Inflammatory macrophage (primary cell): ENCODE measurements at regions not wholly inside any gene's neighbourhood (a gene's known extent, or its start where the extent isn't known, plus 50 kb on each side); places are given as distances from the start of the nearest gene placed in this dataset.
"Not testable (repeated sequence)": the region's sequence is repeated elsewhere in the genome, so short reads cannot be mapped to it uniquely, and the experiment has no call there.

Experiments used
- DNase-seq, 2 donors: peaks; one replicate each; pipeline ENCODE4 v3.0.0-alpha.2; 2020 to 2022

DNA sequence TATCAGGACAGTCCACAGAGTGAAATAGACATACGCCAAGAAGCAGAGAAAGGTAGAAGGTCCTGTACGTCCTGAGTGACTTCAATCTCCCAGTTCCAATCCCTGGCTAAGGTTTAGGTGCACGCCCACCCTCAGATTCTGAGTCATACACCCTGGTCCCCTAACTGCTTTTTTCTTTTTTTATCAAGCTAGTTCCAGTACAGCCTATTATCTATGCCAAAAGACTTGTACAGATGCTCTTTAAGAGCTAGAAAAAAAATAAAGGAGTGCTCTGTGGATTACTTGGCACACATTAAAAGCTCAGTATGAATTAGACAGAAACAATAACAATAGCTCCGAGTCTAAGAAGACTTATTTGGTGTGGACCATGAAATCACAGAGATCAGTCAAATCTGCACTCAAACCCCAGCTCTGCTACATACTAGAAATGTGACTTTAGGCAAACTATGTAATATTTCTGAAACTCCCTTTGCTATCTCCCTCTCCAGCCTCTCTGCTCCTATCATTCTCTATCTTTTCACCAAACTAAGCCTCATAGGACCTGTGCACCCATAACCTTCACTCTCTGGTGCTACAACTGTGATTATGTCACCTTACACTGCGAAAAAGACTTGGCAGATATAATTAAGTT, 168.8 kb upstream of the KCTD7 start:
- DNase-seq = not testable (repeated sequence)

DNA sequence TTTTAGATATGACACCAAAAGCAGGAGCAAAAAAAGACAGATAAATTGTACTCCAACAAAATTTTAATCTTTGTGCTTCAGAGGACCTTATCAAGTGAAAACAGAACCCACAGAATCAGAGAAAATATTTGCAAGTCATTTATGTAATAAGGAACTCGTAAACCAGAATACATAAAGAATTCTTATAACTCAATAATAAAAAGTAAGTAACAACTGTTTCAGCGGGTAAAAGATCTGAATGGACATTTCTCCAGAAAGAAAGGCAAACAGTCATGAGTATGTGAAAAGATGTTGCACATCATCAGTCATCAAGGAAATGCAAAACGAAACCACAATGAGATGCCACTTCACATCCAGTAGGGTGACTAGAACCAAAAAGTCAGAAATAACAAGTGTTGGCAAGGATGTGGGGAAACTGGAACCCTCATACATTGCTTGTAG, 167.7 kb upstream of the KCTD7 start:
- peak in 1 of 2 donors; percentile 18 for DNase-seq

DNA sequence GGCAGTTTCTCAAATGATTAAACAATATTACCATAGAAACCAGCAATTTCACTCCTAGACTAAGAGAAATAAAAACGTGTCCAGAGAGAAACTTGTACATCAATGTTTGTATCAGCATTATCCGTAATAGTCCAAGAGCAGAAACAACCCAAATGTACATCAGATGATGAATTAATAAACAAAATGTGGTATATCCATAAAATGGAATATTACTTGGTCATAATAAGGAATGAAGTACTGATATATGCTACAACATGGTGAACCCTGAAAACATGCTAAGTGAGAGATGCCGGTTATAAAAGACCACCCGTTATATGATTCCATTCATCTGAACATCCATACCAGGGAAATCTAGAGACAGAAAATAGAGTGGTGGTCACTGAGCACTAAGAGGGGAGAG, 167.3 kb upstream of the KCTD7 start:
- not testable (repeated sequence) for DNase-seq

DNA sequence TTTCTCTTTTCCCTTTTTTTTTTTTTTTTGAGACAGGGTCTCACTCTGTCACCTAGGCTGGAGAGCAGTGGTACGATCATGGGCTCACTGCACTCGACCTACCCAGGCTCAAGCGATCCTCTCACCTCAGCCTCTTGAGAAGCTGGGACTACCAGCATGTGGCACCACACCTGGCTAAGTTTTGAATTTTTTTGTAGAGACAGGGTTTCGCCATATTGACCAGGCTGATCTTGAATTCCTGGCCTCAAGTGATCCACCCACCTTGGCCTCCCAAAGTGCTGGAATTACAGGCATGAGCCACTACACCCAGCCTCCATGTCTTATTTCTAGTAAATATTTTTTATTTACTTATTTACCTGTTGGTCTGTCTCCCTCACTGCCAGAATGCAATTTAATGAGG, 165.8 kb upstream of the KCTD7 start:
- not testable (repeated sequence) for DNase-seq

DNA sequence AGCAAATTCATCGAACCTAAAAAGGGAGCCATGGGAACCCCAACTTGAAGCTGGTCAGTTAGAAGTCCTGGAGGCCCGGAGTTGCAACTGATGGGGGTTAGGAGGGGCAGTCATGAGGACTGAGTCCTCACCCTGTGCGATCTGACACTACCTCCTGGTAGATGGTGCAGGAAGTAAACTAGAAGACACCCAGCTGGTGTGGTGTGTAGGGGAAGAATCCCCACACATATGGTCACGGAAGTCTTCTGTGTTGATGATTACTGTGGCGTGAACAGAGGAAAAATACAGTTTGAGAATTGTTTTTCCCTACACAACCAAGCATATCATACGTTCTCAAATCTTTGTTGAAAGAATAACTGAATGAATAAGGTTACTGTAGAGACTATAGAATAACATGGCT, 164.6 kb upstream of the KCTD7 start:
- DNase-seq = no peak

DNA sequence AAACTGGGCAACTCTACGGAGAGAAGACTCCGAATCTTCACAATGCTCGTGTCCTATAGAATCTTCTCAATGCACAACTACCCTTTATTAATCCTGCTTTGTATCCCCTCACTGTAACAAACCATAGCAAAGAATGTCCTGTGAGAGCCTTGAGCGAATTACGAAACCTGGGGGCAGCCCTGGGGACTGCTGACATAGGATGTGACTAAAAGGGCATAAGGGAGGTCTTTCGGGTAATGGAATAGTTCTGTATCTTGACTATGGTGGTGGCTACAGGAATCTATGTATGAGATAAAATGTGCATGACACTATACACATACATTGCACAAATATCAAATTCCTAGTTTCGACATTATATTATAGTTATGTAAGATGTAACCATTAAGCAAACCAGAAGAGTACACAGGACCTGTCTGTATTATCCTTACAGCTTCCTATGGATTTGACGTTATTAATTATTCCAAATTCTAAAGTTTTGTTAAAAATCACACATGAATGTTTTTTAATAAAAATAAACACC, 162.5 kb upstream of the KCTD7 start:
- DNase-seq = peak in 1 of 2 donors; percentile 37

DNA sequence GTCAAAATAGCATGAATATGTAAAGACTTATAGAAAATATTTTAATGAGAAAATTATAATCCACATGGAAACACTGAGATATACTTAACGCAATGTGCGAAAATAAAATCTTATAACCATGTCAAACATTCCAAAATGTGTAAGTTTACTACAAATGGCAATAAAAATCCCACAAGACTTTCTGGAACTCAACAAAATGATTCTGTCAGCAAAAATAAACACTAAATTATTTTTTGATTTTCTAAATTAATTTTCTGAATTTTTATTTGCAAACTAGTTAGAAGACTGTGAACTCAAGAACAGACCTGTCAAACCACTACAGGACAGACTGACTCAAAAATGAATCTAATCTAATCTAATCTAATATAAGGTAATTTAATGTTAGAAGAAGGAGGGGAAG, 160.8 kb upstream of the KCTD7 start:
- DNase-seq = no peak

DNA sequence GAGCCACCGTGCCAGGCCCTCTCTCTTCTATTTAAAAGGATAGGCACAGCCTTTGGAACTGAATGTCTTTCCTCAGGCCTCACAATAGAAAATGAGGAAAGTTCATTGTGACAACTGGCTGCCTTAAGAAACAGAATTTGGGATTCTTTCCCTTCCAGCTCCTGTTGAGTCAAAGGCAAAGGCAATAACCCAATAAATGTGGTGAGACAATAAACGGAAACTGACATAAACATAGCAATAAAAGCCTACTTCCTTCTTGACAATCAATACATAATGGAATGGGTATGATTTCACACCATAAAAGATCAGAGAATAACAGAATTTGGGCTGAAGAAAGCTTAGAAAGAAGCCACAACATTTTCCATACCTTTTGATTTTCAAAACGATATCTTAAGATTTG, 155.6 kb upstream of the KCTD7 start:
- DNase-seq = not testable (repeated sequence)

DNA sequence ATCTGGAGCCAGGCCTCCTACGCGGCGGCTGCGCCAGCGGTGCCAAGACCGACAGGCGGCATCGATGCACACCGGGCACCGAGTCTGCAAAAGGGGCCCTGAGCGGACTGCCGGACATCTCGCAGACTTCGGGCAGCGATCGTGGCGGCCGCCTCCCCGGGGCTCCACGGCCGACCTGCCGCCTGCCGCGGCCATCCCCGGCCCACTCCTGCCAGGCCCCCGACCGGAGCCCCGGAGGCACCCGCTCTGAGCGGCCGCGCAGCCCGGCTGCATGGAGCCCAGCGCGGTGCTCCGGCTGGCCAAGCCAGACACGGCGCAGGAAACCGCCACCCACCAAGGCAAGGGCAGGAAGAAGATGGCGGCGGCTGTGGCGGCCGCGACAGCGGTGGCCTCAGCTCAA, 154.2 kb upstream of the KCTD7 start:
- DNase-seq = no peak

DNA sequence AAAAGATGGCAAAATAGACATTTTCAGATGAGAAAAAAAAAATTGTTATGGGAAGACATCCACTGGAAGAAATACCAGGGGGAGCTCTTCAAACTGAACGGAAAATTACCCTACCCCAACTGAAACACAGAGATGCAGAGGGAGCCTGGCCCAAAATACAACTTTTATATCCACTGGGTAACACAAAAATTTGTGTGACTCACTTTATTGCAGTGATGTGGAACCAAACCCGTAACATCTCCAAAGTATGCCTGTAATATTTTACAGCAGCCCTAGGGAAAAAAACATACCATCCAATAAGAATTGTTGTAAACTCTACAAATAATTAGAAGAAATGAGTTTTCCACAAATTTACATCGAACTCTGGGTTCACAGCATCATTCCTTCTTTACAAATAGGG, 152.6 kb upstream of the KCTD7 start:
- DNase-seq = not testable (repeated sequence)

DNA sequence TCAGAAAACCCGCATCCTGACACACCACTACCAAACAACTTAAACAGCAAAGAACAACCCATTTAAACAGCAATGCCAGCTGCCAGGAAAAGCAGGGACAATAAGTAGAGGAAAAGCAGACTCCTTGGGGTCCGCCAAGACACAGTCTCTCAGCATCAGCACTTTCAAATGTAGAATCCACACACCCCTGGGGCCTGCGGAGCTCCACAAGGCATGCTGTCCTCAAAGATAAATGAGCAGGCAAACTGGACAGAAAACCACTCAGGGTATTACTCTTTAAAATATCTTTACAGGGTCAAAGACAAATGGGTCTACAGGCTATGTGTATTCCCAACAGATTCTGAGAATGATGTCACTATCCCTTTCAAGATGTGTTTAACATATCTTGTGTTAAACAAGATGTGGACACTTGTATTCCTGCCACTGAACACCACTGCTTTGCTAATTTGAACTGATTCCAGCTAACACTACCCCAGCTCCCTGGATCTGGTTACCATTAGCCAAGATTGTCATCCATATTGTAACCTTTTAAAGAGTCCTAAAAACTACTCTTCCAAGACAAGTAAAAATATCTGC, 150.8 kb upstream of the KCTD7 start:
- DNase-seq = not testable (repeated sequence)

DNA sequence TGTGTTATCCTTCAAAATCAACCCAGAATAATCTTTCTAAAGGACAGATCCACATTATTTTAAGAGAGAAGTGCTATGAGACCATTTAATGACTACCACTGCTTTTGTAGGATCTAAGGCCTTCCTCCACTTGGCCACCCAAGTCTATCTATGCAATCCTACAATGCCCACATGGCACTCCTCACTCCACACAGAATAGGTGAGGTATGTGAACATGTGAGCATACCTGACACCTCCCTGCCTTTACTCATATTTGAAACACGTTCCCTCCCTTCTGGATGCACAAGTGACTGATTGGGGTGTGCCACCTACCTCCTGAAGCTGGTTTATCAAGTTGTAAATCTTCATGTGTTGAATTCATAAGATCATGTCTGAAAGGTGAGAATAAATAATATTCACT, 147.5 kb upstream of the KCTD7 start:
- not testable (repeated sequence) for DNase-seq

DNA sequence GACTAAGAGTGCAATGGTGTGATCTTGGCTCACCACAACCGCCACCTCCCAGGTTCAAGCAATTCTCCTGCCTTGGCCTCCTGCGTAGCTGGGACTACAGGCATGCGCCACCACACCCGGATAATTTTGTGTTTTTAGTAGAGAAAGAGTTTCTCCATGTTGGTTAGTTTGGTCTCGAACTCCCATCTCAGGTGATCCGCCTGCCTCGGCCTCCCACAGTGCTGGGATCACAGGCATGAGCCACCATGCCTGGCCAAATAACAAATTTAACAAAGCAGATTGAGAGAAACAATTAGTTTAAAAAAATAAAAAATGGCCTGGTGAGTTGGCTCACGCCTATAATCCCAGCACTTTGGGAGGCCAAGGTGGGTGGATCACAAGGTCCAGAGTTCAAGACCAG, 139.6 kb upstream of the KCTD7 start:
- not testable (repeated sequence) for DNase-seq

DNA sequence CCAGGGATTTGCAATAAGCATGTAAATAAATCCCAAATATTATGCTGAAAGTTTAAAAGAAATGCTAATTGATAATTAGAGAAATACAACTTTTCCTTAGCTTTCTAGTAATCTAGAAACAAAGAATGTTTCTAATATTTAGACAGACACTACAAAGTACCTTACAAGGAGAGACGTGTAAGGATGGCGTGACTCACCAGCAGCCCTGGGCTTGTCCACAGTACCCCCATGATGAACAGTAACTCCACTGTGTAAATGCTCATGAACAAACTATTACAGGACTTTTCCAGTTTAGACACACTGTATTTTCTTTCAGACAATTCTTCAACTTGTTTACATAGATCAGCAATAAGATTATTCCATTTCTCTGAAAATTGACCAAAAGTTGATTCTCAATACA, 138.9 kb upstream of the KCTD7 start:
- DNase-seq = not testable (repeated sequence)

DNA sequence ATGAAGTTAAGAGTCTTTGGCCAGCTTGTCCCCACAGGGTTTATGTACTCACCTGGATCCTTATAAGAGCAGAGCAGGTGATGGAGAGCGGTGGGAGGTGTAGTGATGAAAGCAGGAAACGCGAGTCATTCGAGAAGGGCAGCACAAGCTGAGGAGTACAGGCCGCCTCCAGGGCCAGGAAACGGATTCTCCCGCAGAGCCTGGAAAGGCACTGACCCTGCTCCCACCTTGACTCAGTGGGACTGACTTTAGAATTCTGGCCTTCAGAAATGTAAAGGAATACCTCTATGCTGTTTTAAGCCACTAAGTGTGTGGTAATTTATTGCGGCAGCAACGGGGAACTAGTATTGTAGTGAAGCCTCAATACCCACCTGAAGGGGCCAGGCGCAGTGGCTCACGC, 137.7 kb upstream of the KCTD7 start:
- DNase-seq = not testable (repeated sequence)

DNA sequence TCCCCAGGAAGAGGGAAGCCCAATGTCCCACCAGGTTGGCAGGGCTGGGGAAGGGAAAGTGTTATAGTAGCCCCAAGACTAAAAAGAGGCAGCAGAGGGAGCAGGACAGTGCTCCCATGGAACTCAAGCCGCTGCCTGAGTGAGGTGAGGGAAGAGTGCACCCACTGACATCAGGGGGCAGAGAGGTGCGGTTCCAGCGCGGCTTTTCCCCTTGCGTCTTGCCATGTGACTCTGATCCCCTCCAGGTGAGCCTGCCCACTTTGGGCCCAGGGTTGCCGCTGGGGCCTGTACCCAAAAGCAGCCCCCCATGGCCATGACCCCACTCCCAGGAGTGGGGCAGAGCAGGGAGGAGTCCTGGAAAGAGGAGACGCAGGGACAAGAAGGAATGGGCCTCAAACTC, 136.3 kb upstream of the KCTD7 start:
- not testable (repeated sequence) for DNase-seq

DNA sequence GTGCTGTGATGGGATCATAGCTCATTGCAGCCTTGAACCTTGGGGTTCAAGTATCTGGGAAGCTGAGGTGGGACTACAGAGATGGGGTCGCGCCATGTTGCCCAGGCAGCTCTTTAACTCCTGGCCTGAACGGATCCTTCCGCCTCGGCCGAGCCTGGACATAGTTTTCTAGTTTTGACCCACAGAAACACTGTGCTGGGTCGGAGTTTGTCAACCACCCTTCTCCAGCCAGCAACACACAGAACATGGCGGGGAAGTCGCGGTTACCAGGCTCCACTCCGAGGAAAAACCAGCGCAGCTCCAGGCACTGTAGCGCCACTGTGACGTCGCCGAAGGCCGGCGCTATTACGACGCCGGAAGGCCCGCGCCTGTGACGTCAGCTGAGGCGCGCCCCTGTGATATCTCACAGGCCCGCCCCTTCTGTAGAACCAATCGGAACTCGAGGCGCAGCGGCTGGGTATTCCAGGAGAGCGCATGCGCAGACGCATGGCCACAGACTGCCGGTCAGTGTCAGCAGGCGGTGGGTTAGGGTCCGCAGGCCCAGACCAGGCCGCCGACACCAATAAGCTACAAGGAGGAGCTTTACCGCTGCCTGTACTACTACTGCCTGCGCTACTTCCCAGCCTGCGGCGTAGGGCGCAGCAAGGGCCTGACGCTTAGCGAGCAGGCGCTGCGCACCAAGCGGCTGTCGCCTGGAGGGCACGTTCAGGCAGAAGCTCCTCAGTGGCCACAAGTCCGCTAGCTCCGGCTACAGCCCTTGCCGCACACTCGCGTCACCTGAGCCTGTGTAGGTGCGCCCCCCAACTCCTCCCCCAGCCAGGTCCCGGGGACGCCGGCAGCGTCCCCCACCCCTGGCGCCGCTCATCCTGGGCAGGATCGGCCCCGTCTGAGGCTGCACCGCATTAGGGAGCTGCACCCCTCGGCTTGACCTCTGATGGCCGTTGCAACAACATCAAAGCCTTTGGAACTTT, 135.2 kb upstream of the KCTD7 start:
- DNase-seq = peak; percentile 98 to 99

DNA sequence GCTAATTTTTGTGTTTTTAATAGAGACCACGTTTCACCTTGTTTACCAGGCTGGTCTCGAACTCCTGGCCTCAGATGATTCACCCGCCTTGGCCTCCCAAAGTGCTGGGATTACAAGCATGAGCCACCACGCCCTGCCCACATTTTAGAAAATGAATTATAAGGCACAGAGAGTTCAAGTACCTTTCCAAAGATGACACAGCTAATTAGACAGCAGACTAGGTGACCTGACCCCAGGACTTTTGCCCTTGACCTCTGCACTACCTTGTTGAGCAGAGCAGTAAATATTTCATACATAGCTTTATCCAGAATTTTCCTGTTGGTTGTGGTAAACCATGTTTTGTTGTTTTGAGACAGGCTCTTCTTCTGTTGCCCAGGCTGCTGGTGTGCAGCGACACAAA, 131.3 kb upstream of the KCTD7 start:
- no peak for DNase-seq

DNA sequence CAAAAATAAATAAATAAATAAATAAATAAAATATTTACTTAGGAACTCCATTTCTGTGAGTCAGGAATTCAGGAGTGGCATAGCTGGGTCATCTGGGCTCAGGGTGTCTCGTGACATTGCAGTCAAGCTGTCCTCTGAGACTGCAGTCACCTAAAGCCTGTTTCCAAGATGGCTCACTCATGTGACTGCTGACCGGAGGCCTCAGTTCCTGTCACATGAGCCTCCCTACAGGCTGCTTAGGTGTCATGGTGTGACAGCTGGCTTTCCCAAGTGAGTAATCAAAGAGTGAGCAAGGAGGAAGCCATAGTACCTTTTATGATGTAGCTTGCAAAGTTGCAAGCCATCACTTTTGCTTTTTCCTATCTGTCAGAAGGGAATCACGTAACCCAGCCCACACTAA, 128.6 kb upstream of the KCTD7 start:
- peak; percentile 66 to 86 for DNase-seq

DNA sequence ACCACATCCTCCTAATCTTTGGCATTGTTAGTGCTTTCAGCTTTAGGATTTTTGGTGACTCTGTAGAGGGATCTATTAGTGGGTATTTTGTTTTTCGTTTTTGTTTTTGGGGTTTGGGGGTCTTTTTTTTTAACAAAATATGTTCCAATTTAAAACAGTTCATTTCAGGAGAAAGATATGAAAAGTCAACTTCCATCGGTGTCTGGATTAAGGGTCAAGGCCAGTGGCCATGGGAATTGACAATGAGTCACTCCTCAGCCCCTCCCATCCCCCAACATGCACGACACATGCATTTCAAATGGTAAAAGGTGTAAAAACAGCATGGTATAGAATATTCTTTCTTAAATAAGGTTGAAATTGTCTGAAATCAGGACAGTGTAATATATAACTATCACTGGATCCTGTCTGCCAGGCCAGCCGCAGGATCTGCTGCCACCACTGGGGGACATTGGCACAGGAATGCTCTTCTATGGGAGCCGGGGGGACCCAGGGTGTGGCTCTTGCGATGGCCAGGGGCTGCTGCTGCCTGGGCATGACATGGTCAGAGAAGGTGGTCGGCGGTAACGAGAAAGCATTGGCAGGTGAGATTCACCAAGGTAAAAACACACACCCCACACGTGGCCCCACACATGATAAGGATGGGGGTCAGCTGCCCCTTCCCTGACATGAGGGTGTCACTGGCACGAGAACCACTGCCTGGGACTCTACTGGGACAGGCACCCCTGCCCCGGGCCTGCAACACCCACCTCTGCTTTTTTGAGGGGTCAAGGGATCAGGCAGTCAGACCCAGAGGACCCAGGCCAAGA, 126.2 kb upstream of the KCTD7 start:
- DNase-seq = no peak

DNA sequence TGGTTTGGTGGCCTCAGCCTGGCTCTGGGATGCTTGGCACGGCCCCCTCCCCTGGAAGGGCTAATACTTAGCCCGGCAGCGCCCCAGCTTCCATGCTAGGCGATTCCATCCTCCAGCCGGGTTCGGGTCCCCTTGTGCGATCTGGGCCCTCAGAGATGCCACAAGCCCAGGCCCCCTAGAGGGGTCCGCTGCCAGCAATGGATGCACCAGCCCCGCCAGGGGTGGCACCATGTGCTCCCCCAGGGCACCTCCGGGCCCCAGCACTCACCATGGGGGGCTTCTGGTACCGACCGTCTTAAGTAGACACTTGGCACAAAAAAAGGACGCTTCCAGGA, 125.7 kb upstream of the KCTD7 start:
- DNase-seq = no peak

DNA sequence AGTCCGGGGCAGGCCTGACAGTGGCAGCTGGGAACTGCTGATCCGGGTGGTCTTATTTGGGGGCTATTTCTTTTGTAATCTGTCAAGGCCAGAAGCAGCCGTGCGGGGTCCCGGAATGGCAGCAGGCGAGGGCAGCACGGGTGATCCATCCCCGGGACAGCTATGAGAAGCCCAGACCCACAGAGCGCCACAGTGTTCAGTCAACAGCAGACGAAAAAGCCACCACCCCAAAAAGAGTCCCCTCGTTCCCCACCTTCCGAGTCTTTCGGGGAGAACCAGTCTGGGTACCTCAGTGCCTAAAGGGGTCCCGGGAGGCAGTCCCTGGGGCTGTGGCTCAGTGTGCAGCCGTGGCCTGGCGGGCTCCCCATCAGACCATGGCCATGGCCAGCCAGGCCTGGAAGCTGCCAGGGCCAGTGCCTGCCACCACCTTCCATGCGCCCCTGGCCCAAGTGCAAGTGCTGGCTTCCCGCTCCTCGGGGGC, 125.1 kb upstream of the KCTD7 start:
- DNase-seq = no peak
